DND-41 (cell line): ENCODE measurements at regions not wholly inside any gene's neighbourhood (a gene's known extent, or its start where the extent isn't known, plus 50 kb on each side); places are given as distances from the start of the nearest gene placed in this dataset.

Experiments
- CTCF ChIP-seq: IDR thresholded peaks from 2 replicates; pipeline ENCODE4 v1.5.1; 2012; ENCODE audit warnings: borderline replicate concordance, low read length, moderate library complexity, mild to moderate bottlenecking; ENCODE audit not compliant: poor library complexity, severe bottlenecking; ENCODE audit errors: extremely low read depth
- EZH2 ChIP-seq: IDR thresholded peaks from 3 replicates; pipeline ENCODE4 v1.6.1; 2012; ENCODE audit warnings: borderline replicate concordance, low read depth, mild to moderate bottlenecking, moderate library complexity, low read length, inconsistent platforms; ENCODE audit not compliant: severe bottlenecking

- TF ChIP-seq CTCF = no peak
- TF ChIP-seq EZH2 = no peak
These were observed 431.2 kb downstream of the KCTD12 start for GRCh38 chr13:76454991-76455390.
